HFFc6 (cell line): ENCODE measurements at regions not wholly inside any gene's neighbourhood (a gene's known extent, or its start where the extent isn't known, plus 50 kb on each side); places are given as distances from the start of the nearest gene placed in this dataset.

Experiments used
- DNase-seq: peaks from one replicate; pipeline ENCODE4 v3.0.0-alpha.2; 2018
- H3K27ac Mint-ChIP-seq: 2 replicates; pipeline ENCODE4 v1.8.0; 2020; ENCODE audit warnings: mild to moderate bottlenecking, mixed read lengths
- H3K27me3 Mint-ChIP-seq: 2 replicates; pipeline ENCODE4 v1.8.0; 2021; ENCODE audit warnings: mild to moderate bottlenecking, moderate library complexity, mixed read lengths; ENCODE audit not compliant: insufficient read depth
- H3K36me3 Mint-ChIP-seq: 2 replicates; pipeline ENCODE4 v1.8.0; 2021; ENCODE audit warnings: low read depth, mixed read lengths
- H3K4me1 Mint-ChIP-seq: 2 replicates; pipeline ENCODE4 v1.8.0; 2020; ENCODE audit warnings: low read depth, mixed read lengths
- H3K4me3 Mint-ChIP-seq: 2 replicates; pipeline ENCODE4 v1.8.0; 2020; ENCODE audit warnings: mild to moderate bottlenecking, moderate library complexity, mixed read lengths
- H3K9me3 Mint-ChIP-seq: 2 replicates; pipeline ENCODE4 v1.8.0; 2020; ENCODE audit warnings: mild to moderate bottlenecking, mixed read lengths
- TF ChIP-seq, protein P1 (sequence below): fragments of 200-600 bp; sonication (generic); IDR thresholded peaks from 2 replicates; pipeline ENCODE4 v1.5.0; 2021; ENCODE audit warnings: antibody characterized with exemption, mild to moderate bottlenecking

DNA sequence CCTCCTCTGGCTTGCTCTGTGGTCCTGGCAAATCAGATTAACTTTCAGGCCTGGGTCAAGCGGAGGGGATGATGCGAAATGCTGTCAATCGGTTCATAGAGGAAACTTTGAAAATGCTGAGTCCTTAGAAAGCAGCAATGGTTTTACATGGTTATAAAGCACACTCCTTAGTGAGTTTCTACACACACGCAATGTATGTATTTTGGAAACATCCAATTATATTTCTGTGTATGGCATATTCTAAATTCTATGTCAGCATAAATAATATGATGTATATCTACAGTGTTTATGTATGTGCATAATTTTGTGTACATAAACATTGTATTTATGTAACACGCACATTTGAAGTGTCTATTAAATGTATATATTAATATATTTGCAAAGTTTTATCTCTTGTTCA is 118.0 kb upstream of the ARID2 start:
- no peaks in the 10 kb centered on the region for H3K36me3 Mint-ChIP-seq
- no peaks in the 10 kb centered on the region; the same call in 1 of the 2 replicates for H3K27me3 Mint-ChIP-seq
- no peak overlapping the region for H3K4me3 Mint-ChIP-seq
- TF ChIP-seq, protein P1, sequence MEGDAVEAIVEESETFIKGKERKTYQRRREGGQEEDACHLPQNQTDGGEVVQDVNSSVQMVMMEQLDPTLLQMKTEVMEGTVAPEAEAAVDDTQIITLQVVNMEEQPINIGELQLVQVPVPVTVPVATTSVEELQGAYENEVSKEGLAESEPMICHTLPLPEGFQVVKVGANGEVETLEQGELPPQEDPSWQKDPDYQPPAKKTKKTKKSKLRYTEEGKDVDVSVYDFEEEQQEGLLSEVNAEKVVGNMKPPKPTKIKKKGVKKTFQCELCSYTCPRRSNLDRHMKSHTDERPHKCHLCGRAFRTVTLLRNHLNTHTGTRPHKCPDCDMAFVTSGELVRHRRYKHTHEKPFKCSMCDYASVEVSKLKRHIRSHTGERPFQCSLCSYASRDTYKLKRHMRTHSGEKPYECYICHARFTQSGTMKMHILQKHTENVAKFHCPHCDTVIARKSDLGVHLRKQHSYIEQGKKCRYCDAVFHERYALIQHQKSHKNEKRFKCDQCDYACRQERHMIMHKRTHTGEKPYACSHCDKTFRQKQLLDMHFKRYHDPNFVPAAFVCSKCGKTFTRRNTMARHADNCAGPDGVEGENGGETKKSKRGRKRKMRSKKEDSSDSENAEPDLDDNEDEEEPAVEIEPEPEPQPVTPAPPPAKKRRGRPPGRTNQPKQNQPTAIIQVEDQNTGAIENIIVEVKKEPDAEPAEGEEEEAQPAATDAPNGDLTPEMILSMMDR: no peak
- no peak for DNase-seq
- no peaks in the 10 kb centered on the region for H3K9me3 Mint-ChIP-seq
- peaks cover 47% of the 10 kb centered on the region for H3K4me1 Mint-ChIP-seq
- no peak overlapping the region for H3K27ac Mint-ChIP-seq

GRCh38 chr12:45612044-45612794 is 117.3 kb upstream of the ARID2 start:
- DNase-seq: peak; percentile 70
- Mint-ChIP-seq H3K4me1 (peaks cover 47% of the 10 kb centered on the region), H3K4me3 (peak overlapping the region; percentile 9; the same call in 1 of the 2 replicates), H3K36me3 (no peaks in the 10 kb centered on the region), H3K27ac (peak overlapping the region; percentile 35; the same call in 1 of the 2 replicates), H3K27me3 (no peaks in the 10 kb centered on the region; the same call in 1 of the 2 replicates), H3K9me3 (no peaks in the 10 kb centered on the region)
- TF ChIP-seq, protein P1: no peak

- Mint-ChIP-seq H3K27ac (no peak overlapping the region), H3K4me1 (peaks cover 47% of the 10 kb centered on the region), H3K4me3 (no peak overlapping the region), H3K27me3 (no peaks in the 10 kb centered on the region; the same call in 1 of the 2 replicates), H3K9me3 (no peaks in the 10 kb centered on the region), H3K36me3 (no peaks in the 10 kb centered on the region)
- peak; percentile 37 for DNase-seq
- TF ChIP-seq, protein P1: no peak
Observed at GRCh38 chr12:45613296-45613695, 116.2 kb upstream of the ARID2 start.

- Mint-ChIP-seq H3K4me1 (peaks cover 47% of the 10 kb centered on the region), H3K27me3 (no peaks in the 10 kb centered on the region; the same call in 1 of the 2 replicates), H3K27ac (no peak overlapping the region), H3K4me3 (no peak overlapping the region), H3K36me3 (no peaks in the 10 kb centered on the region), H3K9me3 (no peaks in the 10 kb centered on the region)
- TF ChIP-seq, protein P1: no peak
- DNase-seq: no peak
Observed at GRCh38 chr12:45613855-45614254, 115.7 kb upstream of the ARID2 start.

DNA sequence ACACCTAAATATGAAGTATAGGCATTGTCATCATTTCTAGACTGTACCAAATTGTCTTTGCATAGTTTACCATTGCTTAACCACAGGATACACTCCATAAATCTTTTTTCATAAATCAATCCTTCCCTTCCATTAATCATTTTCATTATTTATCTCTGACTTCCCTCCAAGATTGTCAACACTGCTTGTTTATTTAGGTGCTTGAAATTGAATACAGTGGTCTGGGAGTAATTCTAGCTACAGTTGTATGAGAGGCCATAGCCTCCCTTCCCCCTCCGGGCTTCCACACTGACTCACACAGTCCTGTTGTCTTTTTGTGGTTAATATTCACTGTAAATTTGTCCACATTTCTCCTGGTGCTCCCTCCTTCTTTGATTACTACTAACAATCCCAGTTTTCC is 114.2 kb upstream of the ARID2 start:
- no peaks in the 10 kb centered on the region for H3K36me3 Mint-ChIP-seq
- H3K27ac Mint-ChIP-seq: 0 out of 2 replicates have a peak overlapping the region, but pooled peaks have one; percentile 2
- no peaks in the 10 kb centered on the region; the same call in none of the 2 replicates for H3K27me3 Mint-ChIP-seq
- peak overlapping the region; percentile 1; the same call in 1 of the 2 replicates for H3K4me3 Mint-ChIP-seq
- no peaks in the 10 kb centered on the region for H3K9me3 Mint-ChIP-seq
- H3K4me1 Mint-ChIP-seq: peaks cover 47% of the 10 kb centered on the region
- TF ChIP-seq, protein P1: no peak
- DNase-seq: peak; percentile 59
